Neutrophil (primary cell): ENCODE measurements at regions not wholly inside any gene's neighbourhood (a gene's known extent, or its start where the extent isn't known, plus 50 kb on each side); places are given as distances from the start of the nearest gene placed in this dataset.

ENCODE experiments used
- H3K27ac ChIP-seq: fragments of 200-600 bp; sonication (generic); 2 replicates; pipeline ENCODE4 v1.5.1; 2016; ENCODE audit warnings: mild to moderate bottlenecking, moderate library complexity
- H3K27me3 ChIP-seq: fragments of 200-600 bp; sonication (generic); 2 replicates; pipeline ENCODE4 v1.6.0; 2016; ENCODE audit warnings: mild to moderate bottlenecking
- H3K36me3 ChIP-seq: fragments of 200-600 bp; sonication (generic); 2 replicates; pipeline ENCODE4 v1.5.1; 2017
- H3K4me1 ChIP-seq, 2 experiments: fragments of 200-600 bp in 1 of 2; sonication (generic) in 1 of 2; 1 replicate in 1 of 2; 2 replicates in 1 of 2; pipeline versions ENCODE4 v1.5.1 to v1.6.1; 2013 to 2016; ENCODE audit warnings: low read depth in 1 of 2, low read length in 1 of 2, mild to moderate bottlenecking in 1 of 2, moderate library complexity in 1 of 2; ENCODE audit not compliant: control insufficient read depth in 1 of 2, insufficient read depth in 1 of 2
- H3K4me3 ChIP-seq, 2 experiments: fragments of 200-600 bp in 1 of 2; sonication (generic) in 1 of 2; 1 replicate in 1 of 2; 2 replicates in 1 of 2; pipeline ENCODE4 v1.5.1; 2013 to 2016; ENCODE audit warnings: low read depth in 1 of 2, low read length in 1 of 2, mild to moderate bottlenecking in 1 of 2, moderate library complexity in 1 of 2
- H3K9me3 ChIP-seq: fragments of 200-600 bp; sonication (generic); 2 replicates; pipeline ENCODE4 v1.5.1; 2016
- CTCF ChIP-seq: fragments of 200-600 bp; sonication (generic); IDR thresholded peaks from 2 replicates; pipeline ENCODE4 v1.5.1; 2016; ENCODE audit warnings: antibody characterized with exemption

GRCh38 chr1:172902200-172902599 lies 148.5 kb downstream of the TNFSF18 start:
- H3K4me3 ChIP-seq, result no peak overlapping the region
- no peak overlapping the region for H3K27ac ChIP-seq
- no peak for TF ChIP-seq CTCF
- H3K4me1 ChIP-seq, result peaks cover 0 to 7% of the 10 kb centered on the region in 2 experiments
- no peaks in the 10 kb centered on the region for H3K9me3 ChIP-seq
- no peaks in the 10 kb centered on the region for H3K27me3 ChIP-seq
- H3K36me3 ChIP-seq, result no peaks in the 10 kb centered on the region

GRCh38 chr1:172902861-172903381 lies 147.8 kb downstream of the TNFSF18 start:
- no peaks in the 10 kb centered on the region for H3K9me3 ChIP-seq
- no peak for TF ChIP-seq CTCF
- no peak overlapping the region for H3K4me3 ChIP-seq
- H3K4me1 ChIP-seq, result peaks cover 0 to 7% of the 10 kb centered on the region in 2 experiments
- no peaks in the 10 kb centered on the region for H3K36me3 ChIP-seq
- no peaks in the 10 kb centered on the region for H3K27me3 ChIP-seq
- H3K27ac ChIP-seq, result no peak overlapping the region

GRCh38 chr1:172903581-172904220 lies 147.0 kb downstream of the TNFSF18 start:
- no peaks in the 10 kb centered on the region for H3K9me3 ChIP-seq
- no peaks in the 10 kb centered on the region for H3K27me3 ChIP-seq
- peaks cover 0 to 7% of the 10 kb centered on the region in 2 experiments for H3K4me1 ChIP-seq
- no peaks in the 10 kb centered on the region for H3K36me3 ChIP-seq
- no peak overlapping the region for H3K4me3 ChIP-seq
- no peak overlapping the region for H3K27ac ChIP-seq
- TF ChIP-seq CTCF, result no peak

GRCh38 chr1:172905452-172905851 lies 145.3 kb downstream of the TNFSF18 start:
- no peaks in the 10 kb centered on the region for H3K36me3 ChIP-seq

GRCh38 chr1:172906778-172907592 lies 143.8 kb downstream of the TNFSF18 start:
- no peaks in the 10 kb centered on the region for H3K4me1 ChIP-seq

More at GRCh38 chr1:172905452-172905851, 145.3 kb downstream of the TNFSF18 start:
- TF ChIP-seq CTCF, result no peak
- Histone ChIP-seq H3K4me1 (peaks cover 0 to 4% of the 10 kb centered on the region in 2 experiments), H3K4me3 (no peak overlapping the region), H3K9me3 (no peaks in the 10 kb centered on the region), H3K27me3 (no peaks in the 10 kb centered on the region), H3K27ac (no peak overlapping the region)

More at GRCh38 chr1:172906778-172907592, 143.8 kb downstream of the TNFSF18 start:
- no peak for TF ChIP-seq CTCF
- Histone ChIP-seq H3K36me3 (no peaks in the 10 kb centered on the region), H3K4me3 (no peak overlapping the region), H3K27me3 (no peaks in the 10 kb centered on the region), H3K27ac (no peak overlapping the region), H3K9me3 (no peaks in the 10 kb centered on the region)
